Esophagus muscularis mucosa (tissue), 3 donors: ENCODE measurements at regions not wholly inside any gene's neighbourhood (a gene's known extent, or its start where the extent isn't known, plus 50 kb on each side); places are given as distances from the start of the nearest gene placed in this dataset.
"Not testable (repeated sequence)": the region's sequence is repeated elsewhere in the genome, so short reads cannot be mapped to it uniquely, and the experiment has no call there.

Experiments
- POLR2A ChIP-seq: fragments of 450-650 bp; IDR thresholded peaks from one replicate; pipeline ENCODE4 v1.6.1; 2017; ENCODE audit warnings: antibody characterized with exemption, moderate library complexity, mild to moderate bottlenecking, low read depth
- POLR2AphosphoS5 ChIP-seq, 2 donors: sonication (generic); formaldehyde crosslinking; IDR thresholded peaks; one replicate each; pipeline ENCODE4 v1.6.1; 2017; ENCODE audit warnings: antibody characterized with exemption in 2 of 2
- TF ChIP-seq, protein P1 (sequence below), 3 experiments: fragments of 200-600 bp in 2 of 3; fragments of 450-650 bp in 1 of 3; sonication (generic) in 2 of 3; IDR thresholded peaks; one replicate each; pipeline ENCODE4 v1.5.1; 2017 to 2019; ENCODE audit warnings: antibody characterized with exemption in 3 of 3, mild to moderate bottlenecking in 2 of 3, moderate library complexity in 1 of 3

DNA sequence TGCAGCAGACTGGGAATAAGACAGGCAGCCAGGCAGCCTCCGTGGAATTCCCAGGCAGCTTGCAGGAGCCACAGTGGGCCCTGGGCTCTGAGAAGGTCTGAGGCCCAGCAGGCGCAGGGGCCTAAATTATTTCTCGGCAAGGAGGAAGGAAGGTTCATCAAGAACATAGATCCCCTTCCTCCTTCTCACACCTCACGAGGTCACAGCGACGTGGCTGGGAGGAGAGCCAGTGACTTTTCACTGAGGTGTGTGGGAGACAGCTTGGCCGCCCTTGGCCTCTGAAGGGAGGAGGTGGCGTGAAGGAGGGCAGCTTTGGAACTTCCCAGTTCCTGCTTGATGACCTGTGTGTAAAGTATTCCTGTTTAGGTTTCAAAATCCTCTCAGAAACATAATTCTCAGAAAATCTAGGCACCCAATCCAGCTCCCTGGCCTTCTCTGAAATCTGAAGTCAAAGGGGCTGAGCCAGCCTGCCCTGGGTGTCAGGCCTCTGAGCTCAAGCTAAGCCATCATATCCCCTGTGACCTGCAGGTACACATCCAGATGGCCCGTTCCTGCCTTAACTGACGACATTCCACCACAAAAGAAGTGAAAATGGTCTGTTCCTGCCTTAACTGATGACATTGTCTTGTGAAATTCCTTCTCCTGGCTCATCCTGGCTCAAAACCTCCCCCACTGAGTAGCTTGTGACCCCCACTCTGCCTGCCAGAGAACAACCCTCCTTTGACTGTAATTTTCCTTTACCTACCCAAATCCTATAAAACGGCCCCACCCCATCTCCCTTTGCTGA is 161.0 kb downstream of the ADRA2C start:
- TF ChIP-seq, protein P1, sequence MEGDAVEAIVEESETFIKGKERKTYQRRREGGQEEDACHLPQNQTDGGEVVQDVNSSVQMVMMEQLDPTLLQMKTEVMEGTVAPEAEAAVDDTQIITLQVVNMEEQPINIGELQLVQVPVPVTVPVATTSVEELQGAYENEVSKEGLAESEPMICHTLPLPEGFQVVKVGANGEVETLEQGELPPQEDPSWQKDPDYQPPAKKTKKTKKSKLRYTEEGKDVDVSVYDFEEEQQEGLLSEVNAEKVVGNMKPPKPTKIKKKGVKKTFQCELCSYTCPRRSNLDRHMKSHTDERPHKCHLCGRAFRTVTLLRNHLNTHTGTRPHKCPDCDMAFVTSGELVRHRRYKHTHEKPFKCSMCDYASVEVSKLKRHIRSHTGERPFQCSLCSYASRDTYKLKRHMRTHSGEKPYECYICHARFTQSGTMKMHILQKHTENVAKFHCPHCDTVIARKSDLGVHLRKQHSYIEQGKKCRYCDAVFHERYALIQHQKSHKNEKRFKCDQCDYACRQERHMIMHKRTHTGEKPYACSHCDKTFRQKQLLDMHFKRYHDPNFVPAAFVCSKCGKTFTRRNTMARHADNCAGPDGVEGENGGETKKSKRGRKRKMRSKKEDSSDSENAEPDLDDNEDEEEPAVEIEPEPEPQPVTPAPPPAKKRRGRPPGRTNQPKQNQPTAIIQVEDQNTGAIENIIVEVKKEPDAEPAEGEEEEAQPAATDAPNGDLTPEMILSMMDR (IDR thresholded peaks at IDR 0.05): not testable (repeated sequence)
- TF ChIP-seq POLR2AphosphoS5 (IDR thresholded peaks at IDR 0.05); POLR2A: not testable (repeated sequence)
